Liver (tissue), 7 donors: ENCODE measurements at regions not wholly inside any gene's neighbourhood (a gene's known extent, or its start where the extent isn't known, plus 50 kb on each side); places are given as distances from the start of the nearest gene placed in this dataset.

Experiments used
- DNase-seq: peaks from one replicate; pipeline ENCODE4 v3.0.0-alpha.2; 2017; ENCODE audit warnings: low spot score
- H3K27ac ChIP-seq, 2 donors: one replicate each; pipeline ENCODE4 v1.7.0; 2013; ENCODE audit warnings: inconsistent platforms in 2 of 2, low read length in 2 of 2, control low read depth in 1 of 2, low read depth in 1 of 2, mild to moderate bottlenecking in 1 of 2
- H3K27me3 ChIP-seq, 4 donors: one replicate each; pipeline versions ENCODE4 v1.6.1 to v1.7.0; 2013; ENCODE audit warnings: low read length in 3 of 4, inconsistent platforms in 1 of 4, mild to moderate bottlenecking in 1 of 4, moderate library complexity in 1 of 4; ENCODE audit not compliant: control insufficient read depth in 4 of 4, insufficient read depth in 4 of 4
- H3K36me3 ChIP-seq, 4 donors: one replicate each; pipeline versions ENCODE4 v1.6.1 to v1.7.0; 2013; ENCODE audit warnings: low read length in 3 of 4, mild to moderate bottlenecking in 3 of 4, low read depth in 1 of 4, moderate library complexity in 1 of 4; ENCODE audit not compliant: control insufficient read depth in 4 of 4, insufficient read depth in 3 of 4
- H3K4me1 ChIP-seq, 4 donors: one replicate each; pipeline versions ENCODE4 v1.6.1 to v1.7.0; 2013; ENCODE audit warnings: low read length in 3 of 4, mild to moderate bottlenecking in 3 of 4, moderate library complexity in 1 of 4; ENCODE audit not compliant: control insufficient read depth in 4 of 4, insufficient read depth in 4 of 4
- H3K4me3 ChIP-seq, 3 donors: one replicate each; pipeline versions ENCODE4 v1.6.1 to v1.7.0; 2013; ENCODE audit warnings: low read length in 3 of 3, control low read depth in 1 of 3, low read depth in 1 of 3, mild to moderate bottlenecking in 1 of 3
- H3K9ac ChIP-seq, 2 donors: one replicate each; pipeline ENCODE4 v1.7.0; 2013; ENCODE audit warnings: low read length in 2 of 2, mild to moderate bottlenecking in 2 of 2, moderate library complexity in 2 of 2, control low read depth in 1 of 2, low read depth in 1 of 2
- H3K9me3 ChIP-seq, 4 donors: one replicate each; pipeline versions ENCODE4 v1.6.1 to v1.7.0; 2013; ENCODE audit warnings: low read length in 3 of 4; ENCODE audit not compliant: control insufficient read depth in 4 of 4
- ATF3 ChIP-seq: IDR thresholded peaks from 2 replicates; pipeline ENCODE4 v1.6.1; 2016; ENCODE audit warnings: antibody characterized with exemption
- EGR1 ChIP-seq, 2 donors: IDR thresholded peaks; 2 replicates each; pipeline ENCODE4 v1.6.1; 2016 to 2018; ENCODE audit warnings: antibody characterized with exemption in 2 of 2, low read depth in 2 of 2
- FOXA1 ChIP-seq: IDR thresholded peaks from 2 replicates; pipeline ENCODE4 v1.6.1; 2016; ENCODE audit warnings: antibody characterized with exemption
- FOXA2 ChIP-seq: IDR thresholded peaks from 2 replicates; pipeline ENCODE4 v1.6.1; 2016; ENCODE audit warnings: antibody characterized with exemption
- HNF4A ChIP-seq, 2 donors: conservative IDR thresholded peaks; 2 replicates each; pipeline ENCODE4 v1.6.1; 2016; ENCODE audit warnings: antibody characterized with exemption in 2 of 2, mild to moderate bottlenecking in 2 of 2
- HNF4G ChIP-seq: IDR thresholded peaks from 2 replicates; pipeline ENCODE4 v1.6.1; 2016; ENCODE audit warnings: antibody characterized with exemption
- JUND ChIP-seq, 2 donors: IDR thresholded peaks; 2 replicates each; pipeline ENCODE4 v1.6.1; 2016; ENCODE audit warnings: antibody characterized with exemption in 2 of 2
- MAX ChIP-seq: IDR thresholded peaks from 2 replicates; pipeline ENCODE4 v1.6.1; 2016; ENCODE audit warnings: antibody characterized with exemption
- RAD21 ChIP-seq, 2 donors: IDR thresholded peaks; 2 replicates each; pipeline ENCODE4 v1.6.1; 2016; ENCODE audit warnings: antibody characterized with exemption in 2 of 2, mild to moderate bottlenecking in 2 of 2
- REST ChIP-seq: IDR thresholded peaks from 2 replicates; pipeline ENCODE4 v1.6.1; 2016; ENCODE audit warnings: antibody characterized with exemption, mild to moderate bottlenecking
- SP1 ChIP-seq: IDR thresholded peaks from 2 replicates; pipeline ENCODE4 v1.6.1; 2018; ENCODE audit warnings: antibody characterized with exemption, mild to moderate bottlenecking
- TAF1 ChIP-seq: conservative IDR thresholded peaks from 2 replicates; pipeline ENCODE4 v1.6.1; 2016; ENCODE audit warnings: antibody characterized with exemption, mild to moderate bottlenecking
- YY1 ChIP-seq: IDR thresholded peaks from 2 replicates; pipeline ENCODE4 v1.6.1; 2016; ENCODE audit warnings: antibody characterized with exemption, mild to moderate bottlenecking
- ZBTB33 ChIP-seq: IDR thresholded peaks from 2 replicates; pipeline ENCODE4 v1.6.1; 2016; ENCODE audit warnings: antibody characterized with exemption
- WGBS: extraction: QIAGEN DNeasy Blood & Tissue Kit; methylation state at CpG from one replicate; pipeline ENCODE4 v1.1.7; 2013; 5-methylcytosine and 5-hydroxymethylcytosine counted together
- donor health status: healthy.
- donor health status: healthy.
- donor health status: healthy.
- donor health status: healthy.

- 9% methylated on average over 2 of the region's 2 CpGs for WGBS
- DNase-seq: no peak
- no peak overlapping the region for H3K9ac ChIP-seq
- no peaks in the 10 kb centered on the region for H3K36me3 ChIP-seq
- no peak overlapping the region for H3K4me3 ChIP-seq
- TF ChIP-seq MAX: no peak
- TF ChIP-seq HNF4G: no peak
- TF ChIP-seq FOXA1: no peak
- no peak for TF ChIP-seq ATF3
- no peak for TF ChIP-seq TAF1
- no peak for TF ChIP-seq REST
- no peak overlapping the region for H3K27ac ChIP-seq
- peaks cover 0 to 4% (median under 1%) of the 10 kb centered on the region in 4 donors for H3K9me3 ChIP-seq
- H3K4me1 ChIP-seq: no peaks in the 10 kb centered on the region
- H3K27me3 ChIP-seq: no peaks in the 10 kb centered on the region
Measured at GRCh38 chr5:5711112-5711511, 288.6 kb downstream of the ICE1 start.

- Histone ChIP-seq H3K9ac (no peak overlapping the region), H3K4me3 (no peak overlapping the region), H3K9me3 (peaks cover 0 to 2% (median under 1%) of the 10 kb centered on the region in 4 donors), H3K27me3 (no peaks in the 10 kb centered on the region), H3K36me3 (no peaks in the 10 kb centered on the region), H3K4me1 (no peaks in the 10 kb centered on the region), H3K27ac (no peak overlapping the region)
- TF ChIP-seq FOXA1: no peak
- no peak for TF ChIP-seq FOXA2
- no peak for TF ChIP-seq YY1
- no peak for TF ChIP-seq TAF1
- no peak for TF ChIP-seq SP1
- TF ChIP-seq JUND (IDR thresholded peaks at IDR 0.05): no peak
- TF ChIP-seq HNF4G: no peak
- TF ChIP-seq RAD21 (IDR thresholded peaks at IDR 0.05): no peak
- no peak for TF ChIP-seq ZBTB33
- 70% methylated on average over 8 of the region's 8 CpGs for WGBS
- DNase-seq: no peak
Measured at GRCh38 chr5:5710471-5710870, 288.0 kb downstream of the ICE1 start.

GRCh38 chr5:5708367-5708919 lies 286.0 kb downstream of the ICE1 start:
- no peak overlapping the region for H3K4me3 ChIP-seq
- no peak overlapping the region for H3K27ac ChIP-seq
- H3K9ac ChIP-seq: no peak overlapping the region
- WGBS: 77% methylated on average over 7 of the region's 7 CpGs
- H3K36me3 ChIP-seq: no peaks in the 10 kb centered on the region
- no peaks in the 10 kb centered on the region for H3K27me3 ChIP-seq
- DNase-seq: no peak
- H3K4me1 ChIP-seq: no peaks in the 10 kb centered on the region
- H3K9me3 ChIP-seq: peaks cover 0 to 2% (median 0%) of the 10 kb centered on the region in 4 donors
- TF ChIP-seq TAF1 (no peak), JUND (IDR thresholded peaks at IDR 0.05) (no peak), HNF4G (no peak), YY1 (no peak), REST (no peak), EGR1 (IDR thresholded peaks at IDR 0.05; ENCODE audit: low read depth in 2 of 2) (no peak), ZBTB33 (no peak), HNF4A (conservative IDR thresholded peaks at IDR 0.05) (no peak), ATF3 (no peak)
